DMS114 treated with DMSO at 0.1 percent for 48 hours (cell line): ENCODE measurements at regions not wholly inside any gene's neighbourhood (a gene's known extent, or its start where the extent isn't known, plus 50 kb on each side); places are given as distances from the start of the nearest gene placed in this dataset.

Experiments
- DNase-seq: peaks from one replicate; lab custom pipeline; 2025; ENCODE audit not compliant: unreplicated experiment; lab: John Stamatoyannopoulos, UW

DNA sequence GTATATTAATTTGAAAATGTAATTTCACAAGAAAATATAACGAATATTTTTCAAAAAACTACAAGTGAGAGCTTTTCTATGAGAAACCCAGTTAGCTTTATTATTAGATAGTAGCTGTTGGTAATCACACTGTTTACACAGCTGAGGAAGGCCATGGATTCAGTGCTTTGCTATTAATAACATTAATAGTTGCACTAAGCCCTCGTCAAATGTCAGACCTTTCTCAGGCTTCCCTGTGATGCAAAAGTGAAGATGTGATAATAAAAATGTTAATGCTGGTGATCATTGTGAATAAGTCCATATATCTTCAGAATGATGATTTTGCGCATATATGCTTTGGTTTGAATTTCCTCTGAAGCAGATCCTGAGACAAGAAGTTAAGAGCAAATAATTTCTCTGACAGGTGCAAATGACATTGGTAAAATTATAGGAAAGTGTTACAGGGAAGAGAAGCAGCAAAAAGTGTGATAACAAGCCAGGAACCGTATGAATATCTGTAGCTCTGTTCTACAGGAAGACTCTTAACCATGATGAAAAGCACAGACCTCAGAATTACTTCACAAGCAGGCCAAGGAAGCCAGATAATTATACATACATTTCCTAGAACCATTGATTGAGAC, 56.5 kb upstream of the CNTN6 start:
- DNase-seq: no peak

DNA sequence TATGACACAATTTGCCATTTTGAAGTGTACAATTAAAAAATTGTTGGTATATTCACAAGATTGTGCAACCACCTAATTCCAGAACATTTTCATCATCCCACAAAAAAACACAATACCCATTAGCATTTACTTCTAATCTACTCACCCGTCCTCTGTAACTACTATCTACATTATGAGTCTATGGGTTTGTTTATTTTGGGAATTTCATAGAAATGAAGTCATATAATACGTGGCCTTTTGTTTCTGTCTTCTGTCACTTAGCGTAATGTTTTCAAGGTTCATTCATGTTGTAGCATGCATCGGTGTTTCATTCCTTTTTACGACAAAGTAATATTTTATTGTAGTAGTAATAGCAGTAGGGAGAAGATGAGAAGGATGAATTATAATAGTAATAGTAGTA, 55.2 kb upstream of the CNTN6 start:
- DNase-seq: no peak
